ENCODE measurements at regions not wholly inside any gene's neighbourhood (a gene's known extent, or its start where the extent isn't known, plus 50 kb on each side); places are given as distances from the start of the nearest gene placed in this dataset.

- H2AFZ ChIP-seq, result no peak overlapping the region
- no peak overlapping the region for H3K27ac ChIP-seq
- no peaks in the 10 kb centered on the region for H3K27me3 ChIP-seq (ENCODE audit: control insufficient read depth, insufficient read depth, low read length)
- no peak overlapping the region for H3K4me3 ChIP-seq (ENCODE audit: low read depth, low read length)
- no peaks in the 10 kb centered on the region for H3K79me2 ChIP-seq
- no peak for TF ChIP-seq CTCF (IDR thresholded peaks at IDR 0.05)
- no peaks in the 10 kb centered on the region for H3K9me3 ChIP-seq (ENCODE audit: control insufficient read depth, low read length)
- no peaks in the 10 kb centered on the region for H3K4me1 ChIP-seq
- H3K4me2 ChIP-seq (ENCODE audit: low read length), result no peak overlapping the region
- H3K9ac ChIP-seq, result no peak overlapping the region
- no peaks in the 10 kb centered on the region for H3K36me3 ChIP-seq (ENCODE audit: control insufficient read depth, insufficient read depth, low read length)
Observed at GRCh38 chr10:128887856-128888255, 579.2 kb upstream of the MGMT start.

GRCh38 chr10:128892005-128892404 is 575.0 kb upstream of the MGMT start:
- Histone ChIP-seq H3K79me2 (no peaks in the 10 kb centered on the region), H3K36me3 (ENCODE audit: control insufficient read depth, insufficient read depth, low read length) (no peaks in the 10 kb centered on the region), H2AFZ (no peak overlapping the region), H3K4me1 (no peaks in the 10 kb centered on the region), H3K9ac (no peak overlapping the region), H3K9me3 (ENCODE audit: control insufficient read depth, low read length) (no peaks in the 10 kb centered on the region), H3K4me3 (ENCODE audit: low read depth, low read length) (no peak overlapping the region), H3K4me2 (ENCODE audit: low read length) (no peak overlapping the region), H3K27ac (no peak overlapping the region), H3K27me3 (ENCODE audit: control insufficient read depth, insufficient read depth, low read length) (no peaks in the 10 kb centered on the region)
- TF ChIP-seq CTCF (IDR thresholded peaks at IDR 0.05), result no peak

- H3K36me3 ChIP-seq (ENCODE audit: control insufficient read depth, insufficient read depth, low read length), result no peaks in the 10 kb centered on the region
- no peaks in the 10 kb centered on the region for H3K79me2 ChIP-seq
- no peaks in the 10 kb centered on the region for H3K4me1 ChIP-seq
- H3K9me3 ChIP-seq (ENCODE audit: control insufficient read depth, low read length), result no peaks in the 10 kb centered on the region
- H3K4me3 ChIP-seq (ENCODE audit: low read depth, low read length), result no peak overlapping the region
- H3K4me2 ChIP-seq (ENCODE audit: low read length), result no peak overlapping the region
- H2AFZ ChIP-seq, result no peak overlapping the region
- no peak overlapping the region for H3K27ac ChIP-seq
- no peak overlapping the region for H3K9ac ChIP-seq
- H3K27me3 ChIP-seq (ENCODE audit: control insufficient read depth, insufficient read depth, low read length), result no peaks in the 10 kb centered on the region
- TF ChIP-seq CTCF (IDR thresholded peaks at IDR 0.05), result no peak
Observed at GRCh38 chr10:128894641-128895040, 572.4 kb upstream of the MGMT start.

- Histone ChIP-seq H3K4me1 (no peaks in the 10 kb centered on the region), H3K9me3 (ENCODE audit: control insufficient read depth, low read length) (no peaks in the 10 kb centered on the region), H3K27me3 (ENCODE audit: control insufficient read depth, insufficient read depth, low read length) (no peaks in the 10 kb centered on the region), H3K36me3 (ENCODE audit: control insufficient read depth, insufficient read depth, low read length) (no peaks in the 10 kb centered on the region), H3K27ac (no peak overlapping the region), H3K9ac (no peak overlapping the region), H3K4me2 (ENCODE audit: low read length) (no peak overlapping the region), H3K4me3 (ENCODE audit: low read depth, low read length) (no peak overlapping the region), H2AFZ (no peak overlapping the region), H3K79me2 (no peaks in the 10 kb centered on the region)
- TF ChIP-seq CTCF (IDR thresholded peaks at IDR 0.05), result no peak
Observed at GRCh38 chr10:128895473-128895872, 571.6 kb upstream of the MGMT start.

GRCh38 chr10:128896116-128896795 is 570.8 kb upstream of the MGMT start:
- Histone ChIP-seq H3K4me2 (ENCODE audit: low read length) (no peak overlapping the region), H3K9ac (no peak overlapping the region), H3K79me2 (no peaks in the 10 kb centered on the region), H3K4me3 (ENCODE audit: low read depth, low read length) (no peak overlapping the region), H3K27ac (no peak overlapping the region), H3K36me3 (ENCODE audit: control insufficient read depth, insufficient read depth, low read length) (no peaks in the 10 kb centered on the region), H3K27me3 (ENCODE audit: control insufficient read depth, insufficient read depth, low read length) (no peaks in the 10 kb centered on the region), H3K4me1 (no peaks in the 10 kb centered on the region), H3K9me3 (ENCODE audit: control insufficient read depth, low read length) (no peaks in the 10 kb centered on the region), H2AFZ (no peak overlapping the region)
- no peak for TF ChIP-seq CTCF (IDR thresholded peaks at IDR 0.05)

Data from parathyroid adenoma (tissue), 2 donors.